GM19328 (cell line): ENCODE measurements at regions not wholly inside any gene's neighbourhood (a gene's known extent, or its start where the extent isn't known, plus 50 kb on each side); places are given as distances from the start of the nearest gene placed in this dataset.
"Not testable (repeated sequence)": the region's sequence is repeated elsewhere in the genome, so short reads cannot be mapped to it uniquely, and the experiment has no call there.

Experiments
- ATAC-seq: cut with Tn5 transposase; IDR thresholded peaks from one replicate; pipeline ENCODE4 v1.9.1; 2021; ENCODE audit warnings: mild to moderate bottlenecking, moderate library complexity; ENCODE audit not compliant: unreplicated experiment

DNA sequence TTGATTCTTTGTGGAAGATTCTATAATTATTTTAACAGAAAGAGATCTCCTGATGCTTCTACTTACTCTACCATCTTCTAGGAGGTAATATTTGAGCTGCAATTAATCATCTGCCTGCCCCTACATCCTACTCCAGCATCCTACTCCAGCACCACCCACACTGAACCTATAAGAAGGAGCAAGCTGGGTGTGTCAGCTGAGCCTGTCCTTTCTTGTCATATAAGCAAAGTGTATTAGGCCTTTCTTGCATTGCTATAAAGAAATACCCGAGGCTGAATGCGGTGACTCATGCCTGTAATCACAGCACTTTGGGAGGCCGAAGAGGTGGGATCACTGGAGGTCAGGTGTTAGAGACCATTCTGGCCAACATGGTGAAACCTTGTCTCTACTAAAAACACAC, 84.2 kb upstream of the ARG1 start:
- ATAC-seq, result no peak

DNA sequence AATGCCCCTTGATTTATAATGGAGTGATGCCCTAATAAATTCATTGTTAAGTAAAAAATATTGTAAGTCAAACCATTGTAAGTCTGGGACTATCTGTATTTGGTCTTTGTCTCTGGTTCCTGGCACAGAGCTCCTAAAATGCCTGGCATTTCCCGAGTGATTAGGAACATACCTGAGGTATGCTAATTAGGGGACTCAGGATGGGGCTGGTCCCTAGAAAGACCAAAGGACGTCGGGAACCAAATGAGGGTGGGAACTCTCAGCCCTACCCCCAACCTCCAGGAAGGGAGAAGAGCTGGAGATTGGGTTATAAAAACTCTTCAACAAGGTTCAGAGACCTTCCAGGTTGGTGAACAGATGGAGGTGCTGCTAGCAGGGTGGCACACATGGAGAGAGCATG, 82.6 kb upstream of the ARG1 start:
- ATAC-seq, result no peak

DNA sequence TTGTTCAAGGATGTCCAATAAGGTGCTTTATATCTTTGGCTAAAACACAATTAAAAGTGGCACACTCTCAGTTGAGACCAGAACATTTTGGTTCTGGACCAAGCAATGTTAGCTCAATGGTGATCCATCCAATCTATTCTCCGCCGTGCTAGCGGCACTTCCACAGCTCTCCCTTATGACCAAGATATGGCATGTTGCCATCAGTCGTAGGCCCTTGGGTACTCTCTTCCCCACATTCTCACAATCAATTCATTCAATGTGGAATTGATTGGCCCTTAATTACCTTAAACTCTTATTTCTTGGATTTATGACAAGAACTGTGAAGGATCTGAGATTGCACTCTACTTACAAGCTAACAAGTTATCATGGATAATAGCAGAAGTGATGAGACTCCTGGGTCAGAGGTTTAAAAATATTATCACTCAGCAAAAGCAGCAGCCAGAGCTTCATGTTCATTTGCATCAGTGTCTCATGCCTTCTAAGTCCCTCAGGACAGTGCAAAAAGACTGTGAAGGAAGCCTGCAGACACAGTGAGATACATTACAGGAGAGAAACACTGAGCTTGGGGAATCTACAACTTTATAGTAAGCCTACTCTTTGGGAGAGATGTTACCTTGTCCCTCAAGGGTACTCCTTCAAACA, 80.0 kb upstream of the ARG1 start:
- no peak for ATAC-seq

DNA sequence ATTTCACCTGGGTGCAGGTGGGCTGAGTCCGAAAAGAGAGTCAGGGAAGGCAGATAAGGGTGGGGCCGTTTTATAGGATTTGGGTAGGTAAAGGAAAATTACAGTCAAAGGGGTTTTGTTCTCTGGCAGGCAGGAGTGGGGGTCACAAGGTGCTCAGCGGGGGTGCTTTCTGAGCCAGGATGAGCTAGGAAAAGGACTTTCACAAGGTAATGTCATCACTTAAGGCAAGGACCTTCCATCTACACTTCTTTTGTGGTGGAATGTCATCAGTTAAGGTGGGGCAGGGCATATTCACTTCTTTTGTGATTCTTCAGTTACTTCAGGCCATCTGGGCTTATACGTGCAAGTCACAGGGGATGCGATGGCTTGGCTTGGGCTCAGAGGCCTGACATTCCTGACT, 68.6 kb upstream of the ARG1 start:
- not testable (repeated sequence) for ATAC-seq

DNA sequence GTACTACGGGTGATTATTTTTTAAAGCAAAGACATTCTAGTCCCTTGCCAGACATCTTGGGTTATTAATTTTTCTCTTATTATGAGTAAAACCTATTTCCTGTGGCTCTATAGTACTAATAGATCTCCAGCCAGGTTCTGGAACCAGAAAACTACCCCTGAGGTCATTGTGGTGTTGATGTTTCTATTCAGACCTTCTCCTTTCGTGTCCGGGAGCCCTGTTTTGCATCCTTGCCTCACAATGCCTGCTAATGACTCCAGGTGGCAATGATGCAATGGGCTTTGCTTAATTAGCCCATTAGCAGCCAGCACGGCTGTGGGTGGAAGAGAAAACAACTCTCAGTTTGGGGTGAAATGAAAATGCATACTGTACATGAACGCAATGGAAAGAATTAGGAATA, 62.9 kb upstream of the ARG1 start:
- no peak for ATAC-seq

DNA sequence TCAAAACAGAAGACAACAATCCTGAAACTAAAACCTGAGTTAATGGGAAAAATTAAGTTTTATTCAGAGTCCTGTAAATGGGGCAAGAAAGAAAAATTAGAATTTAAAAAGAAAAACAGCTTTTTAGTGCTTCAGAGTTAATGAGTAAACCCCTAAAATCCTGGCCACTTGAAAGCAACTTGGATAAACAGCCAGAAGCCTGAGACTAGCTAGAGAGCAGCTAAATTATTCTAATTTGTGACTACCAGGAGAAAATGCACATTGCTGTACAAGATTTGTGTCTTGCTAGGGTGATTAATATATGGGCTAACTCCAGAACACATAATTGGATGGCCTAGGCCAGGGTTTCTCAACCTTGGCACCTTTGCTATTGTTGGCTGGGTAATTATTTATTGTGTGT, 62.4 kb upstream of the ARG1 start:
- no peak for ATAC-seq

DNA sequence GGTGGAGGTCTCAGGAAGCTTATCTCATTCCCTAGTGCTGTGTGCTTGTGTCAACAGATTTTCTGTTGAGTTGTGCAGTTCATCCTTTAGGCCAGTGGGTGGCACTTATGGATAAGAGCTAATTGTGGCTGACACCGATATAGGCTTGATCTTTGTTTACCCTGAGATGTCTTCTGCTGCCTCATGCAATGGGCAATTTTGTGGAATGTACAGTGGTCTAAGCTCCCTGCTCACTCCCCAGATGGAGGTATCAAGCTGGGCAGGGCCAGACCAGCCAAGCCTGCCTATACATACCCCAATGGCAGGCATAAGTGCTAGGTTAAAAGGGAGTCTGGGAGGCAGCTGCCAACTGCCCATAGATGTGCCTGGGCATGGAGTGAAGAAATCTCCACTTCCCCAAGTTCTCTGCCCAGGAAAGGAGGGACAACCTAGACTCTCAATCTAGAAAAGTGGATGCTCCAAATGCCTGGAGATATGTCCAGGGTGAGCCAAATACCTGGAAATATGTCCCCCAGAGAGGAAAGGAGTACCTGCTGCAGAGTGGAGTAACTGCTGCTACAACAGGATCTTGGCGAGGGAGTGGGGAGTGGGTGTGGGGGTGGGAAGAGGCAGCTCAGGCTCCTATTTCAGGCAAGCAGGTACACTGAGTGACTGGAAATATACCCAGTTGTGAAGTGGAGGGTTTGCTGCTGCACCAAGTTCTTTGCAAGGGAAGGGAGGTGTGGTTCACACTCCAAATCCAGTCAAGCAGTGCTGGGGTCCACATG, 53.2 kb upstream of the ARG1 start:
- ATAC-seq, result peak; percentile 96
